Skeletal muscle satellite cell (primary cell): ENCODE measurements at regions not wholly inside any gene's neighbourhood (a gene's known extent, or its start where the extent isn't known, plus 50 kb on each side); places are given as distances from the start of the nearest gene placed in this dataset.
"Not testable (repeated sequence)": the region's sequence is repeated elsewhere in the genome, so short reads cannot be mapped to it uniquely, and the experiment has no call there.

Experiments
- H3K27me3 ChIP-seq: 2 replicates; pipeline ENCODE4 v1.7.0; 2013; ENCODE audit warnings: low read length; ENCODE audit not compliant: control insufficient read depth, insufficient read depth
- H3K36me3 ChIP-seq: 2 replicates; pipeline ENCODE4 v1.7.0; 2013; ENCODE audit warnings: mild to moderate bottlenecking, control low read depth, low read length; ENCODE audit not compliant: insufficient read depth
- H3K4me1 ChIP-seq: 2 replicates; pipeline ENCODE4 v1.7.0; 2013; ENCODE audit warnings: low read length; ENCODE audit not compliant: control insufficient read depth, insufficient read depth
- H3K4me2 ChIP-seq: 2 replicates; pipeline ENCODE4 v1.7.0; 2013; ENCODE audit warnings: mild to moderate bottlenecking, low read length
- H3K4me3 ChIP-seq: 2 replicates; pipeline ENCODE4 v1.7.0; 2013; ENCODE audit warnings: low read length
- H3K9ac ChIP-seq: 2 replicates; pipeline ENCODE4 v1.7.0; 2013; ENCODE audit warnings: mild to moderate bottlenecking, low read depth, low read length, moderate library complexity
- H3K9me3 ChIP-seq: replicated peaks from 2 replicates; pipeline ENCODE4 v1.7.0; 2013; ENCODE audit warnings: mild to moderate bottlenecking, control low read depth, low read length

- H3K4me2 ChIP-seq, result peak overlapping the region; percentile 18
- H3K4me1 ChIP-seq, result peaks cover 15% of the 10 kb centered on the region
- H3K27me3 ChIP-seq, H3K36me3 ChIP-seq, H3K9ac ChIP-seq, H3K4me3 ChIP-seq, H3K9me3 ChIP-seq: not testable (repeated sequence)
Observed at GRCh38 chr5:93682471-93683404, 58.7 kb downstream of the POU5F2 start.

GRCh38 chr5:93681432-93681831 is 60.0 kb downstream of the POU5F2 start:
- Histone ChIP-seq H3K9ac (no peak overlapping the region), H3K9me3 (no peaks in the 10 kb centered on the region), H3K27me3 (no peaks in the 10 kb centered on the region), H3K4me2 (no peak overlapping the region), H3K4me3 (no peak overlapping the region), H3K36me3 (no peaks in the 10 kb centered on the region), H3K4me1 (peaks cover 26% of the 10 kb centered on the region)

- Histone ChIP-seq H3K27me3 (no peaks in the 10 kb centered on the region), H3K9ac (no peak overlapping the region), H3K4me1 (peaks cover 26% of the 10 kb centered on the region), H3K36me3 (no peaks in the 10 kb centered on the region), H3K4me3 (no peak overlapping the region), H3K4me2 (peak overlapping the region; percentile 7), H3K9me3 (no peaks in the 10 kb centered on the region)
Observed at GRCh38 chr5:93677359-93677891, 64.0 kb downstream of the POU5F2 start.

GRCh38 chr5:93676704-93677103 is 64.7 kb downstream of the POU5F2 start:
- H3K36me3 ChIP-seq, result no peaks in the 10 kb centered on the region
- no peak overlapping the region for H3K4me2 ChIP-seq
- H3K4me3 ChIP-seq, result no peak overlapping the region
- H3K9ac ChIP-seq, result no peak overlapping the region
- H3K27me3 ChIP-seq, result no peaks in the 10 kb centered on the region
- no peaks in the 10 kb centered on the region for H3K9me3 ChIP-seq
- peaks cover 19% of the 10 kb centered on the region for H3K4me1 ChIP-seq

- no peak overlapping the region for H3K4me2 ChIP-seq
- no peak overlapping the region for H3K4me3 ChIP-seq
- H3K4me1 ChIP-seq, result peaks cover 14% of the 10 kb centered on the region
- H3K27me3 ChIP-seq, result no peaks in the 10 kb centered on the region
- H3K36me3 ChIP-seq, result no peaks in the 10 kb centered on the region
- no peaks in the 10 kb centered on the region for H3K9me3 ChIP-seq
- H3K9ac ChIP-seq, result no peak overlapping the region
Observed at GRCh38 chr5:93675460-93676450, 65.6 kb downstream of the POU5F2 start.

- peaks cover 14% of the 10 kb centered on the region for H3K4me1 ChIP-seq
- no peaks in the 10 kb centered on the region for H3K27me3 ChIP-seq
- no peaks in the 10 kb centered on the region for H3K9me3 ChIP-seq
- H3K9ac ChIP-seq, result no peak overlapping the region
- H3K4me3 ChIP-seq, result no peak overlapping the region
- no peak overlapping the region for H3K4me2 ChIP-seq
- no peaks in the 10 kb centered on the region for H3K36me3 ChIP-seq
Observed at GRCh38 chr5:93674866-93675459, 66.4 kb downstream of the POU5F2 start.

GRCh38 chr5:93674138-93674537 is 67.3 kb downstream of the POU5F2 start:
- H3K9ac ChIP-seq, result no peak overlapping the region
- no peak overlapping the region for H3K4me2 ChIP-seq
- H3K4me1 ChIP-seq, result peaks cover 14% of the 10 kb centered on the region
- no peaks in the 10 kb centered on the region for H3K36me3 ChIP-seq
- H3K4me3 ChIP-seq, result no peak overlapping the region
- H3K9me3 ChIP-seq, result no peaks in the 10 kb centered on the region
- no peaks in the 10 kb centered on the region for H3K27me3 ChIP-seq

- Histone ChIP-seq H3K4me1 (peaks cover 14% of the 10 kb centered on the region), H3K36me3 (no peaks in the 10 kb centered on the region), H3K9ac (no peak overlapping the region), H3K4me2 (no peak overlapping the region), H3K27me3 (no peaks in the 10 kb centered on the region), H3K4me3 (no peak overlapping the region), H3K9me3 (no peaks in the 10 kb centered on the region)
Observed at GRCh38 chr5:93673316-93673954, 68.0 kb downstream of the POU5F2 start.

- H3K4me1 ChIP-seq, result no peaks in the 10 kb centered on the region
- H3K4me2 ChIP-seq, result no peak overlapping the region
- no peaks in the 10 kb centered on the region for H3K36me3 ChIP-seq
- H3K9me3 ChIP-seq, result no peaks in the 10 kb centered on the region
- no peak overlapping the region for H3K4me3 ChIP-seq
- no peaks in the 10 kb centered on the region for H3K27me3 ChIP-seq
- H3K9ac ChIP-seq, result no peak overlapping the region
Observed at GRCh38 chr5:93665648-93666047, 75.8 kb downstream of the POU5F2 start.

GRCh38 chr5:93660677-93661076 is 77.7 kb downstream of the NR2F1 start:
- H3K4me1 ChIP-seq, result peaks cover 12% of the 10 kb centered on the region
- H3K4me3 ChIP-seq, result no peak overlapping the region
- no peaks in the 10 kb centered on the region for H3K9me3 ChIP-seq
- no peak overlapping the region for H3K4me2 ChIP-seq
- H3K36me3 ChIP-seq, result no peaks in the 10 kb centered on the region
- no peak overlapping the region for H3K9ac ChIP-seq
- H3K27me3 ChIP-seq, result no peaks in the 10 kb centered on the region
